A673 (cell line): ENCODE measurements at regions not wholly inside any gene's neighbourhood (a gene's known extent, or its start where the extent isn't known, plus 50 kb on each side); places are given as distances from the start of the nearest gene placed in this dataset.
"Not testable (repeated sequence)": the region's sequence is repeated elsewhere in the genome, so short reads cannot be mapped to it uniquely, and the experiment has no call there.

Experiments
- BruUV-seq: library from RNA; stranded (reverse); fragments of 400-500 nt; replicated peaks from 2 replicates; lab custom pipeline; 2021; lab: Mats Ljungman, UMichigan
- CTCF ChIA-PET: fragments of 300-600 bp; sonication (Branson Sonifier 250); formaldehyde crosslinking; loops from one replicate; lab custom pipeline; 2022; ENCODE audit warnings: antibody characterized with exemption; lab: Charles Lee
- POLR2A ChIA-PET: fragments of 300-600 bp; sonication (Branson Sonifier 250); formaldehyde crosslinking; loops from one replicate; lab custom pipeline; 2022; ENCODE audit warnings: antibody characterized with exemption; ENCODE audit not compliant: low non-redundant PET; lab: Charles Lee
- DNase-seq: peaks from one replicate; pipeline ENCODE4 v3.0.0-alpha.2; 2015; ENCODE audit warnings: low spot score
- H3K27ac ChIP-seq: fragments of 200-600 bp; sonication (generic); 2 replicates; pipeline ENCODE4 v1.5.1; 2016; ENCODE audit warnings: mixed run types, low read depth, mild to moderate bottlenecking, mixed read lengths, antibody characterized with exemption, low read length; ENCODE audit not compliant: poor library complexity, severe bottlenecking
- H3K27me3 ChIP-seq: fragments of 200-600 bp; sonication (generic); replicated peaks from 2 replicates; pipeline ENCODE4 v1.6.1; 2017; ENCODE audit warnings: mixed run types, low read depth, mild to moderate bottlenecking, mixed read lengths, antibody characterized with exemption, low read length; ENCODE audit not compliant: insufficient read depth, poor library complexity
- H3K36me3 ChIP-seq: fragments of 200-600 bp; sonication (generic); 2 replicates; pipeline ENCODE4 v1.6.1; 2016; ENCODE audit warnings: mixed run types, mild to moderate bottlenecking, mixed read lengths, antibody characterized with exemption, low read length; ENCODE audit not compliant: insufficient read depth, poor library complexity, severe bottlenecking
- H3K4me1 ChIP-seq: fragments of 200-600 bp; sonication (generic); 2 replicates; pipeline ENCODE4 v1.6.1; 2017; ENCODE audit warnings: mixed run types, mild to moderate bottlenecking, mixed read lengths, antibody characterized with exemption, low read length; ENCODE audit not compliant: insufficient read depth, poor library complexity, severe bottlenecking
- H3K4me3 ChIP-seq: fragments of 200-600 bp; sonication (generic); 2 replicates; pipeline ENCODE4 v1.5.1; 2016; ENCODE audit warnings: low read depth, mixed run types, mild to moderate bottlenecking, mixed read lengths, low read length; ENCODE audit not compliant: poor library complexity, severe bottlenecking
- H3K9me3 ChIP-seq: fragments of 200-600 bp; sonication (generic); 2 replicates; pipeline ENCODE4 v1.6.1; 2016; ENCODE audit warnings: mixed run types, low read depth, mild to moderate bottlenecking, mixed read lengths, antibody characterized with exemption, low read length; ENCODE audit not compliant: poor library complexity, severe bottlenecking
- EZH2 ChIP-seq: fragments of 200-600 bp; sonication (generic); IDR thresholded peaks from 2 replicates; pipeline ENCODE4 v1.6.1; 2017; ENCODE audit warnings: borderline replicate concordance, low read depth, mild to moderate bottlenecking, mixed read lengths, antibody characterized with exemption, low read length; ENCODE audit not compliant: poor library complexity, severe bottlenecking
- intact Hi-C: fragments of 100-400 bp; cut with micrococcal nuclease; formaldehyde crosslinking; loops from one replicate; pipeline ENCODE4 v1.10.0; 2022; ENCODE audit not compliant: unreplicated experiment
- TF ChIP-seq, protein P1 (sequence below): fragments of 300-800, 200-600 bp; sonication (generic); conservative IDR thresholded peaks from 2 replicates; pipeline ENCODE4 v1.5.1; 2017; ENCODE audit warnings: low read depth, mild to moderate bottlenecking, antibody characterized with exemption, low read length, moderate library complexity, mixed read lengths

DNA sequence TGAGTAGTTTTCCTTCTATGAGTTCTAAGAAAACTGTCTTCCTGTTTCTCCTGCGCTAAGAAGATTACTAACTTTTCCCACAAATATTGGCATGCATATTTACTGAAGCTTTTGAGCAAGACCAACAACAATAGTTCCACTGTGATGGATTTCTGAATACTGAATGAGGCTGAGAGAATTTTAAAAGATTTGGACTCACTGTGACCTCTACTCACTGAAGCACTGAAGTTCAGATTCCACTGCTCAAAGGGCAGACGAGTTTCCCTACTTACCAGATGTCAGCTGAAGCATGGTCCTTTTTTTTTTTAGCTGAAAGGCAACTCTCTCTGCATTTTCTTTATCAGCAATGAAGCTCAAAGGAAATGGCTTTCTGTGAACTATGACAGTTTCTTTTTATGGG lies 718.5 kb downstream of the RFPL4B start:
- TF ChIP-seq, protein P1, sequence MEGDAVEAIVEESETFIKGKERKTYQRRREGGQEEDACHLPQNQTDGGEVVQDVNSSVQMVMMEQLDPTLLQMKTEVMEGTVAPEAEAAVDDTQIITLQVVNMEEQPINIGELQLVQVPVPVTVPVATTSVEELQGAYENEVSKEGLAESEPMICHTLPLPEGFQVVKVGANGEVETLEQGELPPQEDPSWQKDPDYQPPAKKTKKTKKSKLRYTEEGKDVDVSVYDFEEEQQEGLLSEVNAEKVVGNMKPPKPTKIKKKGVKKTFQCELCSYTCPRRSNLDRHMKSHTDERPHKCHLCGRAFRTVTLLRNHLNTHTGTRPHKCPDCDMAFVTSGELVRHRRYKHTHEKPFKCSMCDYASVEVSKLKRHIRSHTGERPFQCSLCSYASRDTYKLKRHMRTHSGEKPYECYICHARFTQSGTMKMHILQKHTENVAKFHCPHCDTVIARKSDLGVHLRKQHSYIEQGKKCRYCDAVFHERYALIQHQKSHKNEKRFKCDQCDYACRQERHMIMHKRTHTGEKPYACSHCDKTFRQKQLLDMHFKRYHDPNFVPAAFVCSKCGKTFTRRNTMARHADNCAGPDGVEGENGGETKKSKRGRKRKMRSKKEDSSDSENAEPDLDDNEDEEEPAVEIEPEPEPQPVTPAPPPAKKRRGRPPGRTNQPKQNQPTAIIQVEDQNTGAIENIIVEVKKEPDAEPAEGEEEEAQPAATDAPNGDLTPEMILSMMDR = no peak
- no peak for TF ChIP-seq EZH2
- intact Hi-C loops = no loop called here
- POLR2A ChIA-PET = no interaction called here
- no peak overlapping the region for H3K27ac ChIP-seq
- peak; percentile 34 for DNase-seq
- H3K9me3 ChIP-seq = no peaks in the 10 kb centered on the region
- CTCF ChIA-PET = no interaction called here
- no peaks in the 10 kb centered on the region for H3K36me3 ChIP-seq
- BruUV-seq = no TSS peak
- H3K4me3 ChIP-seq = no peak overlapping the region
- peaks cover 12% of the 10 kb centered on the region for H3K4me1 ChIP-seq
- H3K27me3 ChIP-seq = no peaks in the 10 kb centered on the region

DNA sequence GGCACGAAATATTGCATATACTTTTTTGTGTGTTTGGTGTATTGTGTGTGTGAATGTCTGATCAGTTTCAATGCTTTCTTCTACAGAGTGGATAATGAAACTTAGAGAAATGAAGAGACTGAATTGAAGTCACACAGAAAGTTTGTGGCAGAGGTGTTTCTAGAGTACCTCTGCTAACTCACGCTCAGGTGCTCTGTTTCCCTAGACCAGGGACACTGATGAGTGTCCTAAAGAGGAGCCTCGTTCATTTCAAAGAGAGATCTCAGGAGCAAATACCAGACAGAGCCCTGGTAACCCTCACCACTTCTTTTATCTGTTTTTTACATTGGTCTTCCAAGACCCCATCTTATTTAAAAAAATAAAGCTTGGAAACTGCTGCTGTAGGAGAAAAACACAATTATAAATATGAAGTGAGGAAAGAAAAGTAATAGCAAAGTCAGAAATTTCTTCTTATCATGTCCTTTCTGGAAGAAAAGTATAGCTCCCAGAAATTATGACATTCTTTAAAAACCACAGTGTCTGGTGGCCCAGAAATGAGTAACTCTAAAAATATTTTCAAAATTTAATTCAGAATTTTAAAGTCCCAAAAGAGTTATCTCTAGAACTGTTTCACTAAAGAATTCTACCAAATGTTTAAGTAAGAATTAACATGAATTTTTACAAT lies 720.6 kb downstream of the RFPL4B start:
- DNase-seq = no peak
- no peaks in the 10 kb centered on the region for H3K36me3 ChIP-seq
- H3K9me3 ChIP-seq = no peaks in the 10 kb centered on the region
- peaks cover 12% of the 10 kb centered on the region for H3K4me1 ChIP-seq
- intact Hi-C loops = no loop called here
- no peak for TF ChIP-seq EZH2
- TF ChIP-seq, protein P1 = no peak
- H3K27me3 ChIP-seq = no peaks in the 10 kb centered on the region
- POLR2A ChIA-PET = no interaction called here
- H3K27ac ChIP-seq = no peak overlapping the region
- BruUV-seq = no TSS peak
- no peak overlapping the region for H3K4me3 ChIP-seq
- CTCF ChIA-PET = no interaction called here

DNA sequence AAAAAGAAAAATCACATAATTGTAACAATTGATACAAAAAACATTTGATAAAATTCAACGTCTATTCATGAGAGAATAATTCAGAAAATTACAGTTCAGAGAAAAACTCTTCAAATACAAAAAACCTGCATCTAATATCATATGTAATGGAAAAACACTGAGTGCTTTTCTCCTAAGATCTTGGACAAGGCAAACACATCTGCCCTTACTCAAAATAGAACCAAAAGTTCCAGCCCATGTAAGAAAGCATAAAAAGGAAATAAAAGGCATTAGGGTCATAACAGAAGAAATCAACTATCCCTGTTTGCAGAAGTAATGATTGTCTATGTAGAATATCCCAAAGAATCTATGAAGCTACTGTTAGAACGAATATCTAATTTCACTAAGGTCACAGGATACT lies 721.4 kb downstream of the RFPL4B start:
- DNase-seq = no peak
- intact Hi-C loops = no loop called here
- Histone ChIP-seq H3K36me3 (no peaks in the 10 kb centered on the region), H3K9me3 (no peaks in the 10 kb centered on the region), H3K27ac (no peak overlapping the region), H3K4me3 (no peak overlapping the region), H3K4me1 (peaks cover 12% of the 10 kb centered on the region), H3K27me3 (no peaks in the 10 kb centered on the region)
- ChIA-PET CTCF (no interaction called here), POLR2A (no interaction called here)
- no peak for TF ChIP-seq EZH2
- TF ChIP-seq, protein P1 = no peak
- no TSS peak for BruUV-seq

DNA sequence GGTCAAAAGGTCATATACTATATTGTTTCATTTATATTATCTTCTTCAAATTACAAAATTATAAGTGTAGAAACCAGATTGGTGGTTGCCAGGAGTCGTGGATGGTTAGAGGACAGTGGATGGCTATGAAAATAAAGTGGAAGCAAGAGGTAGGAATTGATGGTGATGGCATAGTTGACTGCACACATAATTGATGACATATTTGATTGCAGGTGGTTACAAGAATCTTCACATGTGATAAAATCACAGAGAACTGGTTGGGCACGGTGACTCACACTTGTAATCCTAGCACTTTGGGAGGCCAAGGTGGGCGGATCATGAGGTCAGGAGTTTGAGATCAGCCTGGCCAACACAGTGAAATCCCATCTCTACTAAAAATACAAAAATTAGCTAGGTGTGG lies 723.6 kb downstream of the RFPL4B start:
- not testable (repeated sequence) for DNase-seq, H3K36me3 ChIP-seq

More for the DNA sequence above, 723.6 kb downstream of the RFPL4B start:
- H3K4me1 ChIP-seq, CTCF ChIA-PET, intact Hi-C loops, H3K27ac ChIP-seq, H3K9me3 ChIP-seq, H3K27me3 ChIP-seq, POLR2A ChIA-PET, BruUV-seq, H3K4me3 ChIP-seq: not testable (repeated sequence)
